ENCODE measurements at regions not wholly inside any gene's neighbourhood (a gene's known extent, or its start where the extent isn't known, plus 50 kb on each side); places are given as distances from the start of the nearest gene placed in this dataset.

DNA sequence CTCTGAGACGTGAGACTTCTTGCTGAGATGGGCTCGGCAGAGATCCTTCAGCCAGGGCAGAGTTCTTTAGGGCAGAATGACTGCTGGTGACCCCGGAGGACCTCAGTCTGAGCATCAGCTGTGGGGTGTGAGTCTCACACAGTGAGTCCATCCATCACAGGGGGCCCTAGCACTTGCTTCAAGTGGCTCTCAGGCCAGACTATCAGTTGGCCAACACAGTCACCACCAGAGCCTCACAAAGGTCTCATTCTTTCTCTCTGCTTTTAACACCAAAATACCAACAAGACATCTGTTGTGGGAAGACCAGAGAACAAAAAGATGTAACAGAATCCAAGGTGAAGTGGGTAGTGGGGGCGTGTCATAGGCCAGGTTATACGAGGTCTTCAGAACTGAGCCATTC lies 345.6 kb upstream of the NRP1 start:
- peaks cover 12 to 21% of the 10 kb centered on the region in 2 experiments for H3K9me3 Mint-ChIP-seq
- H4K8ac ChIP-seq (replicated peaks; ENCODE audit: insufficient read length, low read depth, low read length): no peak overlapping the region
- H3K14ac ChIP-seq (ENCODE audit: insufficient read depth, low read length): no peak overlapping the region
- peaks cover 10 to 29% (median 12%) of the 10 kb centered on the region in 3 experiments for H3K36me3 Mint-ChIP-seq (ENCODE audit: insufficient read depth in 1 of 3, low read depth in 3 of 3)
- no peaks in the 10 kb centered on the region for H3K9me3 ChIP-seq (ENCODE audit: control insufficient read depth, low read depth, low read length)
- no peak overlapping the region for H3T11ph ChIP-seq (ENCODE audit: low read length)
- WGBS (ENCODE audit: extremely low coverage, insufficient read length, low lambda C conversion rate): no CpG with 5 or more reads among the region's 5 CpGs
- no peaks in the 10 kb centered on the region for H3K79me2 ChIP-seq (ENCODE audit: insufficient read depth, low read length)
- no peaks in the 10 kb centered on the region for H3K79me1 ChIP-seq (ENCODE audit: insufficient read depth, low read depth, low read length, poor library complexity, severe bottlenecking)
- peaks cover 1% of the 10 kb centered on the region; the same call in 1 of the 2 replicates for H3K27me3 Mint-ChIP-seq (ENCODE audit: low read depth)
- H2BK5ac ChIP-seq (ENCODE audit: insufficient read length, low read length): no peak overlapping the region
- H3K18ac ChIP-seq (ENCODE audit: insufficient read length, low read depth, low read length): no peak overlapping the region
- H2BK120ac ChIP-seq (ENCODE audit: low read depth, low read length, poor library complexity, severe bottlenecking): no peak overlapping the region
- H3K27ac ChIP-seq (ENCODE audit: insufficient read length, low read depth, low read length): no peak overlapping the region
- H2BK12ac ChIP-seq (ENCODE audit: insufficient read length, low read depth, low read length): no peak overlapping the region
- no peak overlapping the region for H3K4me2 ChIP-seq (ENCODE audit: insufficient read depth, insufficient read length, low read length)
- no peak for DNase-seq
- H2BK20ac ChIP-seq (ENCODE audit: low read depth, low read length, poor library complexity, severe bottlenecking): no peak overlapping the region
- no peak overlapping the region for H4K5ac ChIP-seq (ENCODE audit: insufficient read length, low read depth, low read length)
- H3K27ac Mint-ChIP-seq: no peak overlapping the region
- H3K9ac ChIP-seq (ENCODE audit: extremely low read depth, insufficient read length, low read length): no peak overlapping the region
- no peak overlapping the region for H2AFZ ChIP-seq (ENCODE audit: low read length)
- no peak overlapping the region for H2AK5ac ChIP-seq (ENCODE audit: insufficient read length, low read length)
- no peaks in the 10 kb centered on the region for H3K4me1 ChIP-seq (ENCODE audit: insufficient read depth, low read length)
- H3K23ac ChIP-seq (ENCODE audit: insufficient read length, low read depth, low read length): no peak overlapping the region
- H3K4me1 Mint-ChIP-seq: peaks cover 8 to 17% of the 10 kb centered on the region in 2 experiments
- no peak overlapping the region for H2BK15ac ChIP-seq (ENCODE audit: low read depth, low read length)
- H3K4me3 Mint-ChIP-seq: no peak overlapping the region
- no peak for TF ChIP-seq CTCF (conservative IDR thresholded peaks at IDR 0.05)
- no peak overlapping the region for H3K56ac ChIP-seq (ENCODE audit: insufficient read length, low read depth, low read length)
- H4K91ac ChIP-seq (ENCODE audit: insufficient read length, low read depth, low read length): no peak overlapping the region
- H3K27me3 ChIP-seq (ENCODE audit: insufficient read depth, low read length): no peaks in the 10 kb centered on the region
- H3K23me2 ChIP-seq (ENCODE audit: insufficient read length, low read depth, low read length, poor library complexity, severe bottlenecking): no peaks in the 10 kb centered on the region
- no peaks in the 10 kb centered on the region for H4K20me1 ChIP-seq (ENCODE audit: control insufficient read depth, insufficient read depth, insufficient read length)
- no peak overlapping the region for H3K4ac ChIP-seq (ENCODE audit: low read depth, low read length)

Data from H9 (cell line).